Trophoblast cell (in vitro differentiated cells and primary cell): ENCODE measurements at regions not wholly inside any gene's neighbourhood (a gene's known extent, or its start where the extent isn't known, plus 50 kb on each side); places are given as distances from the start of the nearest gene placed in this dataset.

Experiments
- DNase-seq, 2 donors: peaks; one replicate each; pipeline ENCODE4 v3.0.0-alpha.2; 2016
- H2AFZ ChIP-seq: 2 replicates; pipeline ENCODE4 v1.6.1; 2013; ENCODE audit warnings: low read length, moderate library complexity, mild to moderate bottlenecking; ENCODE audit not compliant: insufficient read depth, poor library complexity
- H2AK5ac ChIP-seq: 2 replicates; pipeline ENCODE4 v1.6.1; 2013; ENCODE audit warnings: mild to moderate bottlenecking, low read length
- H2BK120ac ChIP-seq: 2 replicates; pipeline ENCODE4 v1.6.1; 2013; ENCODE audit warnings: low read length, mild to moderate bottlenecking, moderate library complexity; ENCODE audit not compliant: insufficient read depth, poor library complexity
- H2BK12ac ChIP-seq: 2 replicates; pipeline ENCODE4 v1.6.1; 2013; ENCODE audit warnings: mild to moderate bottlenecking, low read length, moderate library complexity
- H2BK5ac ChIP-seq: 2 replicates; pipeline ENCODE4 v1.6.1; 2013; ENCODE audit warnings: low read length, low read depth, moderate library complexity, mild to moderate bottlenecking; ENCODE audit not compliant: poor library complexity
- H3K14ac ChIP-seq: 2 replicates; pipeline ENCODE4 v1.6.1; 2013; ENCODE audit warnings: mild to moderate bottlenecking, low read length
- H3K18ac ChIP-seq: 2 replicates; pipeline ENCODE4 v1.6.1; 2013; ENCODE audit warnings: mild to moderate bottlenecking, low read length
- H3K23ac ChIP-seq: 2 replicates; pipeline ENCODE4 v1.6.1; 2013; ENCODE audit warnings: low read length
- H3K27ac ChIP-seq: 2 replicates; pipeline ENCODE4 v1.5.1; 2013; ENCODE audit warnings: low read depth, mild to moderate bottlenecking, inconsistent platforms, low read length, moderate library complexity
- H3K27me3 ChIP-seq: 2 replicates; pipeline ENCODE4 v1.6.1; 2013; ENCODE audit warnings: inconsistent platforms, mild to moderate bottlenecking, low read length, moderate library complexity; ENCODE audit not compliant: insufficient read depth
- H3K36me3 ChIP-seq, 2 experiments: 1 replicate in 1 of 2; 2 replicates in 1 of 2; pipeline ENCODE4 v1.6.1; 2013; ENCODE audit warnings: low read length in 2 of 2, mild to moderate bottlenecking in 2 of 2, moderate library complexity in 1 of 2; ENCODE audit not compliant: insufficient read depth in 2 of 2, control insufficient read depth in 1 of 2
- H3K4ac ChIP-seq: 2 replicates; pipeline ENCODE4 v1.6.1; 2013; ENCODE audit warnings: low read depth, mild to moderate bottlenecking, low read length, moderate library complexity
- H3K4me1 ChIP-seq, 2 experiments: 1 replicate in 1 of 2; 2 replicates in 1 of 2; pipeline ENCODE4 v1.6.1; 2013; ENCODE audit warnings: low read length in 2 of 2, mild to moderate bottlenecking in 2 of 2, moderate library complexity in 1 of 2; ENCODE audit not compliant: insufficient read depth in 2 of 2, control insufficient read depth in 1 of 2
- H3K4me2 ChIP-seq: 2 replicates; pipeline ENCODE4 v1.6.1; 2013; ENCODE audit warnings: inconsistent platforms, mild to moderate bottlenecking, low read length, moderate library complexity
- H3K4me3 ChIP-seq: 2 replicates; pipeline ENCODE4 v1.5.1; 2013; ENCODE audit warnings: mild to moderate bottlenecking, low read depth, low read length, inconsistent platforms
- H3K79me1 ChIP-seq: one replicate; pipeline ENCODE4 v1.6.1; 2013; ENCODE audit warnings: low read length
- H3K79me2 ChIP-seq: 2 replicates; pipeline ENCODE4 v1.6.1; 2013; ENCODE audit warnings: low read length, mild to moderate bottlenecking; ENCODE audit not compliant: control insufficient read depth, insufficient read depth, poor library complexity
- H3K9ac ChIP-seq: 2 replicates; pipeline ENCODE4 v1.6.1; 2013; ENCODE audit warnings: mild to moderate bottlenecking, low read length
- H3K9me3 ChIP-seq: 2 replicates; pipeline ENCODE4 v1.6.1; 2013; ENCODE audit warnings: low read depth, mild to moderate bottlenecking, control low read depth, inconsistent platforms, low read length; ENCODE audit not compliant: insufficient read depth
- H4K12ac ChIP-seq: 2 replicates; pipeline ENCODE4 v1.6.1; 2013; ENCODE audit warnings: low read depth, mild to moderate bottlenecking, low read length, moderate library complexity
- H4K8ac ChIP-seq: 2 replicates; pipeline ENCODE4 v1.6.1; 2013; ENCODE audit warnings: low read depth, mild to moderate bottlenecking, low read length, moderate library complexity
- H4K91ac ChIP-seq: one replicate; pipeline ENCODE4 v1.6.1; 2013; ENCODE audit warnings: low read depth, mild to moderate bottlenecking, low read length, moderate library complexity
- WGBS: extraction: QIAGEN DNeasy Blood & Tissue Kit; methylation state at CpG from one replicate; pipeline ENCODE4 v1.1.7; 2013; ENCODE audit warnings: missing lambda C conversion rate; ENCODE audit not compliant: insufficient read length, insufficient coverage; ENCODE audit errors: extremely low coverage; 5-methylcytosine and 5-hydroxymethylcytosine counted together

GRCh38 chr2:58535990-58536389, 294.9 kb upstream of the FANCL start:
- no peak overlapping the region for H3K4me3 ChIP-seq

GRCh38 chr2:58535182-58535581, 294.1 kb upstream of the FANCL start:
- H2AK5ac ChIP-seq = no peak overlapping the region
- no peak overlapping the region for H3K9ac ChIP-seq
- DNase-seq = no peak
- no peaks in the 10 kb centered on the region for H3K9me3 ChIP-seq
- no CpG with 5 or more reads among the region's 1 CpG for WGBS
- H3K4me3 ChIP-seq = no peak overlapping the region
- no peak overlapping the region for H4K12ac ChIP-seq
- H2BK120ac ChIP-seq = no peak overlapping the region
- H3K79me2 ChIP-seq = no peaks in the 10 kb centered on the region
- H2BK5ac ChIP-seq = no peak overlapping the region
- H3K4ac ChIP-seq = no peak overlapping the region
- peaks cover 6% of the 10 kb centered on the region for H3K79me1 ChIP-seq
- peaks cover 4 to 10% of the 10 kb centered on the region in 2 experiments for H3K4me1 ChIP-seq
- H3K18ac ChIP-seq = no peak overlapping the region
- no peak overlapping the region for H3K14ac ChIP-seq
- no peak overlapping the region for H4K91ac ChIP-seq
- no peak overlapping the region for H3K4me2 ChIP-seq
- no peak overlapping the region for H4K8ac ChIP-seq
- H3K36me3 ChIP-seq = no peaks in the 10 kb centered on the region
- H2AFZ ChIP-seq = no peak overlapping the region
- H2BK12ac ChIP-seq = no peak overlapping the region
- no peaks in the 10 kb centered on the region for H3K27me3 ChIP-seq
- no peak overlapping the region for H3K27ac ChIP-seq
- H3K23ac ChIP-seq = no peak overlapping the region

More at GRCh38 chr2:58535990-58536389, 294.9 kb upstream of the FANCL start:
- DNase-seq = no peak
- no peak overlapping the region for H3K14ac ChIP-seq
- H3K79me1 ChIP-seq = peaks cover 6% of the 10 kb centered on the region
- H3K36me3 ChIP-seq = no peaks in the 10 kb centered on the region
- H3K18ac ChIP-seq = no peak overlapping the region
- H3K4me1 ChIP-seq = peaks cover 6 to 11% of the 10 kb centered on the region in 2 experiments
- no peaks in the 10 kb centered on the region for H3K9me3 ChIP-seq
- H4K12ac ChIP-seq = no peak overlapping the region
- H4K8ac ChIP-seq = no peak overlapping the region
- no peaks in the 10 kb centered on the region for H3K27me3 ChIP-seq
- no peak overlapping the region for H2AFZ ChIP-seq
- no peak overlapping the region for H2BK12ac ChIP-seq
- H2BK120ac ChIP-seq = no peak overlapping the region
- H3K9ac ChIP-seq = no peak overlapping the region
- no peak overlapping the region for H4K91ac ChIP-seq
- WGBS = no CpG with 5 or more reads among the region's 4 CpGs
- no peak overlapping the region for H3K23ac ChIP-seq
- H2AK5ac ChIP-seq = no peak overlapping the region
- H2BK5ac ChIP-seq = no peak overlapping the region
- H3K4me2 ChIP-seq = no peak overlapping the region
- H3K27ac ChIP-seq = no peak overlapping the region
- no peaks in the 10 kb centered on the region for H3K79me2 ChIP-seq
- no peak overlapping the region for H3K4ac ChIP-seq

GRCh38 chr2:58533376-58533775, 292.3 kb upstream of the FANCL start:
- H3K79me2 ChIP-seq = no peaks in the 10 kb centered on the region
- no peak overlapping the region for H4K8ac ChIP-seq
- H3K9ac ChIP-seq = no peak overlapping the region
- DNase-seq = peak in 1 of 2 donors; percentile 33
- peaks cover 6% of the 10 kb centered on the region for H3K79me1 ChIP-seq
- H3K9me3 ChIP-seq = no peaks in the 10 kb centered on the region
- WGBS = no CpG with 5 or more reads among the region's 3 CpGs
- H4K91ac ChIP-seq = no peak overlapping the region
- peaks cover 4 to 10% of the 10 kb centered on the region in 2 experiments for H3K4me1 ChIP-seq
- H3K36me3 ChIP-seq = no peaks in the 10 kb centered on the region
- H3K27ac ChIP-seq = no peak overlapping the region
- no peak overlapping the region for H3K23ac ChIP-seq
- H3K14ac ChIP-seq = no peak overlapping the region
- no peak overlapping the region for H3K4me2 ChIP-seq
- no peak overlapping the region for H2AK5ac ChIP-seq
- no peak overlapping the region for H3K4me3 ChIP-seq
- H4K12ac ChIP-seq = no peak overlapping the region
- H2BK120ac ChIP-seq = no peak overlapping the region
- H3K27me3 ChIP-seq = no peaks in the 10 kb centered on the region
- no peak overlapping the region for H3K4ac ChIP-seq
- H2BK5ac ChIP-seq = no peak overlapping the region
- H2AFZ ChIP-seq = no peak overlapping the region
- H3K18ac ChIP-seq = no peak overlapping the region
- H2BK12ac ChIP-seq = no peak overlapping the region

GRCh38 chr2:58532641-58533040, 291.5 kb upstream of the FANCL start:
- no peak overlapping the region for H2AFZ ChIP-seq
- H4K12ac ChIP-seq = no peak overlapping the region
- H3K9me3 ChIP-seq = no peaks in the 10 kb centered on the region
- H3K4me3 ChIP-seq = no peak overlapping the region
- no peak overlapping the region for H3K18ac ChIP-seq
- H4K8ac ChIP-seq = no peak overlapping the region
- H3K4me1 ChIP-seq = peaks cover 4 to 10% of the 10 kb centered on the region in 2 experiments
- H2BK5ac ChIP-seq = no peak overlapping the region
- no peak overlapping the region for H3K27ac ChIP-seq
- no peak overlapping the region for H3K14ac ChIP-seq
- H3K4ac ChIP-seq = no peak overlapping the region
- no peak overlapping the region for H4K91ac ChIP-seq
- H2BK12ac ChIP-seq = no peak overlapping the region
- H3K36me3 ChIP-seq = no peaks in the 10 kb centered on the region
- no peaks in the 10 kb centered on the region for H3K79me2 ChIP-seq
- peak overlapping the region; percentile 17 for H2BK120ac ChIP-seq
- no CpG with 5 or more reads among the region's 3 CpGs for WGBS
- H2AK5ac ChIP-seq = no peak overlapping the region
- peaks cover 6% of the 10 kb centered on the region for H3K79me1 ChIP-seq
- no peak overlapping the region for H3K23ac ChIP-seq
- no peaks in the 10 kb centered on the region for H3K27me3 ChIP-seq
- H3K4me2 ChIP-seq = no peak overlapping the region
- no peak overlapping the region for H3K9ac ChIP-seq
- peak; percentile 94 to 97 for DNase-seq
